ENCODE measurements at regions not wholly inside any gene's neighbourhood (a gene's known extent, or its start where the extent isn't known, plus 50 kb on each side); places are given as distances from the start of the nearest gene placed in this dataset.

- TF ChIP-seq FOS (IDR thresholded peaks at IDR 0.05; ENCODE audit: borderline replicate concordance, insufficient read depth, low read length), result peak; percentile 35
- TF ChIP-seq JUN (IDR thresholded peaks at IDR 0.05; ENCODE audit: borderline replicate concordance, insufficient read depth, insufficient read length, low read depth), result peak; percentile 45
- no peak for TF ChIP-seq MYC (IDR thresholded peaks at IDR 0.05; ENCODE audit: low read depth, low read length)
- no peak for TF ChIP-seq POLR2AphosphoS5 (IDR thresholded peaks at IDR 0.05; ENCODE audit: insufficient read depth, low read depth, low read length)
- TF ChIP-seq MAX (IDR thresholded peaks at IDR 0.05; ENCODE audit: insufficient read depth, insufficient read length), result no peak
- no peaks in the 10 kb centered on the region for H3K36me3 ChIP-seq (ENCODE audit: control insufficient read depth in 2 of 2, extremely low read depth in 1 of 2, insufficient read depth in 2 of 2, low read length in 2 of 2)
- peak overlapping the region; percentile 62 for H3K4me2 ChIP-seq (ENCODE audit: insufficient read depth, low read length)
- DNase-seq (ENCODE audit: low read depth, low spot score) (peak; percentile 66), FAIRE-seq (no peak)
- H3K9me3 ChIP-seq (replicated peaks; ENCODE audit: control insufficient read depth, insufficient read depth, low read length), result no peaks in the 10 kb centered on the region
- no peaks in the 10 kb centered on the region for H3K9me1 ChIP-seq (replicated peaks; ENCODE audit: control insufficient read depth, extremely low read depth, insufficient read depth, low read length)
- no peaks in the 10 kb centered on the region for H3K27me3 ChIP-seq (ENCODE audit: control insufficient read depth in 2 of 2, insufficient read depth in 2 of 2, low read length in 2 of 2)
- ChIA-PET POLR2A (no interaction called here), CTCF (interaction anchor here (1.3 kb wide), 1 partner anchor 15 kb away, joined by 3 read pairs; no protein-coding TSS in a partner anchor)
- dilution Hi-C loops (cut with MboI; ENCODE audit: extremely low pct_ligation_motif_present, low sequenced_read_pairs), result no loop called here
- H3K9ac ChIP-seq (replicated peaks; ENCODE audit: extremely low read depth, insufficient read depth, low read length), result peak overlapping the region; percentile 42
- no peaks in the 10 kb centered on the region for H4K20me1 ChIP-seq (replicated peaks; ENCODE audit: control insufficient read depth, extremely low read depth, insufficient read depth, low read length)
- no peaks in the 10 kb centered on the region for H3K79me2 ChIP-seq (ENCODE audit: control insufficient read depth, insufficient read depth, low read length)
- peaks cover 10% of the 10 kb centered on the region for H3K4me1 ChIP-seq (ENCODE audit: control insufficient read depth, extremely low read depth, insufficient read depth, low read length)
- H2AFZ ChIP-seq (ENCODE audit: low read depth, low read length), result peak overlapping the region; percentile 26
- no peak overlapping the region for H3K4me3 ChIP-seq (replicated peaks in 1 of 3; ENCODE audit: insufficient read depth in 1 of 3, low read depth in 1 of 3, low read length in 3 of 3)
- BruUV-seq (replicated peaks), result no TSS peak
- peak overlapping the region; percentile 68 for H3K27ac ChIP-seq (ENCODE audit: insufficient read depth, low read depth, low read length)
- intact Hi-C loops (cut with micrococcal nuclease), result loop anchor here (1.0 to 5.0 kb wide), 3 partner anchors 101 to 408 kb away; no protein-coding TSS in a partner anchor
Measured at GRCh38 chr3:35523838-35524237, 115.5 kb upstream of the ARPP21 start.

- intact Hi-C loops (cut with micrococcal nuclease), result loop anchor here (5.0 kb wide), 1 partner anchor 407 kb away; no protein-coding TSS in a partner anchor
- H3K36me3 ChIP-seq (ENCODE audit: control insufficient read depth in 2 of 2, extremely low read depth in 1 of 2, insufficient read depth in 2 of 2, low read length in 2 of 2), result no peaks in the 10 kb centered on the region
- no peak overlapping the region for H3K9ac ChIP-seq (replicated peaks; ENCODE audit: extremely low read depth, insufficient read depth, low read length)
- DNase-seq (ENCODE audit: low read depth, low spot score), result no peak
- no peak overlapping the region for H3K4me3 ChIP-seq (replicated peaks in 1 of 3; ENCODE audit: insufficient read depth in 1 of 3, low read depth in 1 of 3, low read length in 3 of 3)
- peak; percentile 40 for FAIRE-seq
- H4K20me1 ChIP-seq (replicated peaks; ENCODE audit: control insufficient read depth, extremely low read depth, insufficient read depth, low read length), result no peaks in the 10 kb centered on the region
- H3K4me2 ChIP-seq (ENCODE audit: insufficient read depth, low read length), result no peak overlapping the region
- H3K79me2 ChIP-seq (ENCODE audit: control insufficient read depth, insufficient read depth, low read length), result no peaks in the 10 kb centered on the region
- H3K27ac ChIP-seq (ENCODE audit: insufficient read depth, low read depth, low read length), result no peak overlapping the region
- H3K9me1 ChIP-seq (replicated peaks; ENCODE audit: control insufficient read depth, extremely low read depth, insufficient read depth, low read length), result no peaks in the 10 kb centered on the region
- H3K27me3 ChIP-seq (ENCODE audit: control insufficient read depth in 2 of 2, insufficient read depth in 2 of 2, low read length in 2 of 2), result no peaks in the 10 kb centered on the region
- no peaks in the 10 kb centered on the region for H3K9me3 ChIP-seq (replicated peaks; ENCODE audit: control insufficient read depth, insufficient read depth, low read length)
- BruUV-seq (replicated peaks), result no TSS peak
- H2AFZ ChIP-seq (ENCODE audit: low read depth, low read length), result no peak overlapping the region
- ChIA-PET POLR2A (no interaction called here), CTCF (no interaction called here)
- TF ChIP-seq POLR2A (IDR thresholded peaks at IDR 0.05; ENCODE audit: low read depth, low read length) (no peak), MAX (IDR thresholded peaks at IDR 0.05; ENCODE audit: insufficient read depth, insufficient read length) (no peak), MYC (IDR thresholded peaks at IDR 0.05; ENCODE audit: low read depth, low read length) (no peak), JUN (IDR thresholded peaks at IDR 0.05; ENCODE audit: borderline replicate concordance, insufficient read depth, insufficient read length, low read depth) (no peak), GATA2 (IDR thresholded peaks at IDR 0.05; ENCODE audit: insufficient read depth, insufficient read length, low read depth, low read length) (no peak), POLR2AphosphoS5 (IDR thresholded peaks at IDR 0.05; ENCODE audit: insufficient read depth, low read depth, low read length) (no peak), CTCF (IDR thresholded peaks at IDR 0.05; ENCODE audit: extremely low read depth in 1 of 2, insufficient read depth in 1 of 2, low read depth in 1 of 2, low read length in 2 of 2) (no peak), EZH2 (IDR thresholded peaks at IDR 0.05; ENCODE audit: borderline replicate concordance, low read depth, low read length, severe bottlenecking) (no peak), FOS (IDR thresholded peaks at IDR 0.05; ENCODE audit: borderline replicate concordance, insufficient read depth, low read length) (no peak)
- dilution Hi-C loops (cut with MboI; ENCODE audit: extremely low pct_ligation_motif_present, low sequenced_read_pairs), result no loop called here
- H3K4me1 ChIP-seq (ENCODE audit: control insufficient read depth, extremely low read depth, insufficient read depth, low read length), result peaks cover 10% of the 10 kb centered on the region
Measured at GRCh38 chr3:35524856-35525255, 114.5 kb upstream of the ARPP21 start.

Measured in endothelial cell of umbilical vein (primary cell).